Heart left ventricle (tissue), 16 donors: ENCODE measurements at regions not wholly inside any gene's neighbourhood (a gene's known extent, or its start where the extent isn't known, plus 50 kb on each side); places are given as distances from the start of the nearest gene placed in this dataset.
A peak's percentile ranks its signal among the peaks of the same experiment; 100 is the strongest.

Experiments
- ATAC-seq, 4 donors: fragments of 200-7000 bp; cut with Tn5 transposase; one replicate each; pipeline ENCODE4 v1.9.1; 2020 to 2022; ENCODE audit warnings: moderate library complexity in 4 of 4, mild to moderate bottlenecking in 3 of 4, moderate number of reproducible peaks in 1 of 4
- DNase-seq, 5 donors: peaks; one replicate each; pipeline ENCODE4 v3.0.0-alpha.2; 2020
- H3K27ac ChIP-seq, 12 donors: fragments of 200-600 bp; sonication (generic) in 4 of 12; one replicate each; pipeline versions ENCODE4 v1.5.0 to v1.8.0; 2016 to 2022; ENCODE audit warnings: mild to moderate bottlenecking in 2 of 12
- H3K27me3 ChIP-seq, 9 donors: fragments of 200-600 bp; sonication (generic) in 2 of 9; one replicate each; pipeline versions ENCODE4 v1.5.1 to v1.8.0; 2016 to 2022; ENCODE audit warnings: mild to moderate bottlenecking in 3 of 9
- H3K36me3 ChIP-seq, 9 donors: fragments of 200-600 bp; sonication (generic) in 2 of 9; one replicate each; pipeline versions ENCODE4 v1.5.0 to v1.8.0; 2018 to 2022; ENCODE audit warnings: mild to moderate bottlenecking in 2 of 9
- H3K4me1 ChIP-seq, 12 donors: fragments of 200-600 bp; sonication (generic) in 4 of 12; one replicate each; pipeline versions ENCODE4 v1.5.0 to v1.8.0; 2016 to 2022; ENCODE audit warnings: mild to moderate bottlenecking in 3 of 12
- H3K4me3 ChIP-seq, 12 donors: fragments of 200-600 bp; sonication (generic) in 4 of 12; one replicate each; pipeline versions ENCODE4 v1.5.0 to v1.8.0; 2017 to 2022; ENCODE audit warnings: mild to moderate bottlenecking in 9 of 12, moderate library complexity in 4 of 12
- H3K9me3 ChIP-seq, 12 donors: fragments of 200-600 bp; sonication (generic) in 4 of 12; one replicate each; pipeline versions ENCODE4 v1.5.0 to v1.8.0; 2016 to 2022; ENCODE audit warnings: mild to moderate bottlenecking in 1 of 12
- CTCF ChIP-seq, 12 donors: fragments of 200-600 bp; sonication (generic) in 4 of 12; IDR thresholded peaks; one replicate each; pipeline versions ENCODE4 v1.5.0 to v1.8.0; 2018 to 2022; ENCODE audit warnings: antibody characterized with exemption in 12 of 12, mild to moderate bottlenecking in 5 of 12
- POLR2A ChIP-seq, 2 donors: fragments of 450-650 bp; IDR thresholded peaks; one replicate each; pipeline ENCODE4 v1.6.1; 2017; ENCODE audit warnings: antibody characterized with exemption in 2 of 2, mild to moderate bottlenecking in 2 of 2, moderate library complexity in 2 of 2
- WGBS, 4 donors: extraction: QIAGEN DNeasy Blood & Tissue Kit in 2 of 4; methylation state at CpG; one replicate each; pipeline versions ENCODE4 v1.1.5 to v1.1.7; 2013 to 2018; 5-methylcytosine and 5-hydroxymethylcytosine counted together
- intact Hi-C, 10 donors: fragments of 100-400 bp; cut with DNase I; formaldehyde crosslinking; loops; one replicate each; pipeline versions ENCODE4 v1.11.1 to v1.14.2; 2022
- donor health status: ischemic (EF 13 %, LVEDD 7.1; RV severe dilation, severe dysfunction).
- donor health status: healthy with polysubstance abuse.
- donor health status: DM: no; HTN: yes; CAD: no.
- donor health status: DM: no; HTN: no; CAD: no.
- donor health status: ischemic (EF 25% LVEDD 6.9; RV normal size, moderate dysfunction).
- donor health status: ischemic (EF 25% LVEDD 5.7; RV mildly dilated, moderate dysfunction).
- donor health status: healthy.
- donor health status: DM: yes; HTN: yes; CAD: no.
- donor health status: ischemic (EF 35%, LVEDD 5.7; RV mildly dilated, moderate dysfunction).
- donor health status: nonischemic (EF 11% LVEDD 7.7; RV severe dilation, severe dysfunction).
- donor health status: DM: yes; HTN: yes; CAD: no.
- donor health status: PGD.
- donor health status: ischemic (EF 29% LVEDD 5.4; RV normal size, mild dysfunction).
- donor health status: nonischemic (EF 23%, LVEDD 6.1; RV moderate dilation, normal function).

DNA sequence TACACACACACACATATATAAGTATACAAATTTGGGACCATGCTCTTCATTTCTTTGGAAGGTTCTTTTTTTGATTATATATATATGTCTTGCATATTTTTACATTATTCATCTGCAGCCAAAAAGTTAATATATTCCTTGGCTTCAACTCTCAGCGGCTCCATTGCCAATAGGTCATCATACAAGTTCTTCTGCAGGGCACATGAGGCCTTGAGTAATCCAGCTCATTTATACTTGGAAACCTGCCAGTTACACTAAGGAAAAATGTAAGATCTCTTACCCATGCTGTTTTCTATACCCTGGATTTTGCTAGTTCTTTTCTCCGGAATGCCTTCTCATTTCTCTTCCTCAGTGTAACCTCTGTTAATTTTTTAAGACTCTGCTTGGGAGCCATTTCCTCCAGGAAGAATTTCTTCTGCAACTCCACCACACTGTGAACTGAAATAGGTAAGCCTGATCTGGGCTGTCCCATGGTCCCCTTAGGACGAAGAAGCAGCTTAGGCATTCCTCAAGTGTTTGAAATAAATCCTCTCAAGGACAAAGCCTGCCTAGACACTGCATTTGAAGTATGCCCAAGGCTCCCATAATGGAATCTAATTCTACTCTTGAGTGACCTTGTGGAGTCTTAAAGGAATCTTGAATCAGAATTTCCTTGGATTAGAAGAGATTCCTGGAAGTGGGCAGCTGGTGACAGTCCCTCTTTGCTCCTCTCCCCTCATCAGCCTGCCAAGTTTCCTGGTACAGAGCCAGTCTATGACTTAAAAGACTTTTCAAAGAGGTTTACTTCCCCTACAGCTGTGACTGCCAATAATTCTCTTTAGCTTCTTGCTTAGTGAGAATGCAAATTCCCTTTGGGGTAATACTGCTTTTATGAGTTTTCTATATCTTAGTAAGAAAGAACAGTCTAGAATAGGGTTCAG lies 182.8 kb downstream of the C11orf87 start:
- no peaks in the 10 kb centered on the region for H3K27me3 ChIP-seq
- H3K4me1 ChIP-seq = no peaks in the 10 kb centered on the region
- H3K9me3 ChIP-seq = no peaks in the 10 kb centered on the region
- no peak overlapping the region for H3K4me3 ChIP-seq
- TF ChIP-seq CTCF (IDR thresholded peaks at IDR 0.05) = no peak
- no peak for TF ChIP-seq POLR2A (IDR thresholded peaks at IDR 0.05)
- DNase-seq (no peak), ATAC-seq (no peak)
- H3K27ac ChIP-seq = no peak overlapping the region
- intact Hi-C loops = no loop called here
- no peaks in the 10 kb centered on the region for H3K36me3 ChIP-seq
- WGBS, 4 donors = 75 to 84% (median 78%) methylated on average over 3 of the region's 3 CpGs

GRCh38 chr11:109606256-109606655 lies 184.3 kb downstream of the C11orf87 start:
- Histone ChIP-seq H3K36me3 (no peaks in the 10 kb centered on the region), H3K9me3 (no peaks in the 10 kb centered on the region), H3K27me3 (no peaks in the 10 kb centered on the region), H3K4me1 (no peaks in the 10 kb centered on the region), H3K4me3 (no peak overlapping the region), H3K27ac (no peak overlapping the region)
- DNase-seq = no peak
- intact Hi-C loops = no loop called here
- no peak for ATAC-seq
- WGBS, 4 donors = 44 to 51% (median 50%) methylated on average over 1 of the region's 1 CpG
- TF ChIP-seq CTCF (IDR thresholded peaks at IDR 0.05) = no peak
- no peak for TF ChIP-seq POLR2A (IDR thresholded peaks at IDR 0.05)

DNA sequence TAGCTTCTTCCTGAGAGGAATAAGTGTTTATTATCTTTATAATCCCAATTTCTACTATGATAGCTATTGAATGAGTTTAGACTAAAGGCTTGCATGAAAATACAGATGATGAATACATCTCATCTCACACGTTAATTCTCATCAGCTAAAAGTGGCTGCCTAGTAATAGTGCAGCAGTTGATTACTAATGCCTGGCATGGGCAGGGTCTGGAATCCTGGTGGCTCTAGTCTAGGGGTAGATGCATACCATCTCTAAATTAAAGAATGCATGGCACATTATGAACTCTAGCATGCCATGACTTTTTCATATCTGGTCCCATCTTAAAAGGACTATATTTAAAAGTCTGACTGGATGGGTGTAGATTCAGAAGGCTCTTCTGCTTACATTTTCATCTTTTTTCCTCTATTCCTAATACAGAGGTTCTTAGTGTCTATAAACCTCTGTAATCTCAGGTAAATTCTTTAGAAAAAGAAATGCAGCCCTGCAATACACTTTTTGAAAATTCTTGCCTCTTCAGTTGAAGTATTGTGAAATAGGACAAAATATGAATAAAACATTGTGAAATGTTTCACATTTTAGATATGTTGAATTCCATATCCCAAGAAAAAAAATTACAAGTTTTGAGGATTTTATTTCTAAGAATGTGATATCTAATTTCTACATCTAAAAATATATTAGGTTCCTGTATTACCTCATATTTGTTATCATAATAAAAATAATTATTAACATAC lies 187.6 kb downstream of the C11orf87 start:
- Histone ChIP-seq H3K9me3 (no peaks in the 10 kb centered on the region), H3K36me3 (no peaks in the 10 kb centered on the region), H3K4me1 (no peaks in the 10 kb centered on the region), H3K4me3 (no peak overlapping the region), H3K27ac (no peak overlapping the region), H3K27me3 (no peaks in the 10 kb centered on the region)
- no peak for TF ChIP-seq POLR2A (IDR thresholded peaks at IDR 0.05)
- TF ChIP-seq CTCF (IDR thresholded peaks at IDR 0.05) = no peak
- DNase-seq (no peak), ATAC-seq (no peak)
- WGBS, 4 donors = 74 to 84% (median 80%) methylated on average over 1 of the region's 1 CpG
- intact Hi-C loops = no loop called here

- Histone ChIP-seq H3K27ac (no peak overlapping the region), H3K9me3 (peaks cover 0 to 7% (median 0%) of the 10 kb centered on the region in 12 donors), H3K4me1 (no peaks in the 10 kb centered on the region), H3K4me3 (no peak overlapping the region), H3K27me3 (no peaks in the 10 kb centered on the region), H3K36me3 (no peaks in the 10 kb centered on the region)
- 58 to 66% (median 62%) methylated on average over 3 of the region's 3 CpGs for WGBS, 4 donors
- TF ChIP-seq CTCF (IDR thresholded peaks at IDR 0.05) (no peak), POLR2A (IDR thresholded peaks at IDR 0.05) (no peak)
- DNase-seq = no peak
- intact Hi-C loops = no loop called here
- ATAC-seq = peak in 1 of 4 donors; percentile 24
These were observed 190.5 kb downstream of the C11orf87 start for GRCh38 chr11:109612496-109612895.
